ENCODE measurements at regions not wholly inside any gene's neighbourhood (a gene's known extent, or its start where the extent isn't known, plus 50 kb on each side); places are given as distances from the start of the nearest gene placed in this dataset.

GRCh38 chr9:120184266-120184665, 395.7 kb downstream of the CDK5RAP2 start:
- peaks cover 0 to 14% (median 9%) of the 10 kb centered on the region in 3 donors for H3K27me3 Mint-ChIP-seq
- DNase-seq (no peak), ATAC-seq (ENCODE audit: low read depth in 2 of 2) (no peak)
- H3K36me3 Mint-ChIP-seq = peaks cover 0 to 7% of the 10 kb centered on the region in 2 donors
- peaks cover 4 to 12% (median 6%) of the 10 kb centered on the region in 7 donors for H3K9me3 Mint-ChIP-seq
- no peak overlapping the region for H3K4me3 Mint-ChIP-seq
- H3K27ac Mint-ChIP-seq = no peak overlapping the region
- H3K4me1 Mint-ChIP-seq = no peaks in the 10 kb centered on the region

- Mint-ChIP-seq H3K9me3 (peaks cover 5 to 14% (median 8%) of the 10 kb centered on the region in 7 donors), H3K4me3 (no peak overlapping the region), H3K27me3 (peaks cover 0 to 12% (median 9%) of the 10 kb centered on the region in 3 donors), H3K27ac (no peak overlapping the region), H3K36me3 (peaks cover 0 to 7% of the 10 kb centered on the region in 2 donors), H3K4me1 (no peaks in the 10 kb centered on the region)
- ATAC-seq (ENCODE audit: low read depth in 2 of 2) (no peak), DNase-seq (no peak)
Measured at GRCh38 chr9:120183615-120184014, 396.4 kb downstream of the CDK5RAP2 start.

- H3K4me3 Mint-ChIP-seq = no peak overlapping the region
Measured at GRCh38 chr9:120182011-120182410, 398.0 kb downstream of the CDK5RAP2 start.

GRCh38 chr9:120177121-120177520, 402.8 kb downstream of the CDK5RAP2 start:
- H3K4me1 Mint-ChIP-seq = no peaks in the 10 kb centered on the region
- H3K36me3 Mint-ChIP-seq = no peaks in the 10 kb centered on the region
- H3K9me3 Mint-ChIP-seq = peaks cover 3 to 14% (median 5%) of the 10 kb centered on the region in 7 donors
- ATAC-seq (ENCODE audit: low read depth in 2 of 2) (no peak), DNase-seq (no peak)
- no peak overlapping the region for H3K4me3 Mint-ChIP-seq
- no peak overlapping the region for H3K27ac Mint-ChIP-seq
- H3K27me3 Mint-ChIP-seq = peaks cover under 1 to 6% (median 1%) of the 10 kb centered on the region in 3 donors

More at GRCh38 chr9:120182011-120182410, 398.0 kb downstream of the CDK5RAP2 start:
- Mint-ChIP-seq H3K9me3 (peaks cover 3 to 18% (median 8%) of the 10 kb centered on the region in 7 donors), H3K36me3 (peaks cover 0 to 7% of the 10 kb centered on the region in 2 donors), H3K4me1 (no peaks in the 10 kb centered on the region), H3K27me3 (peaks cover 0 to 6% (median 4%) of the 10 kb centered on the region in 3 donors), H3K27ac (no peak overlapping the region)
- ATAC-seq (ENCODE audit: low read depth in 2 of 2) (no peak), DNase-seq (no peak)

GRCh38 chr9:120175031-120175430, 404.9 kb downstream of the CDK5RAP2 start:
- H3K9me3 Mint-ChIP-seq = peaks cover 5 to 19% (median 11%) of the 10 kb centered on the region in 7 donors
- ATAC-seq (ENCODE audit: low read depth in 2 of 2) (no peak), DNase-seq (no peak)
- no peak overlapping the region for H3K27ac Mint-ChIP-seq
- H3K4me1 Mint-ChIP-seq = no peaks in the 10 kb centered on the region
- peaks cover 6 to 15% (median 12%) of the 10 kb centered on the region in 3 donors for H3K27me3 Mint-ChIP-seq
- no peak overlapping the region for H3K4me3 Mint-ChIP-seq
- peaks cover 0 to 10% of the 10 kb centered on the region in 2 donors for H3K36me3 Mint-ChIP-seq

GRCh38 chr9:120161776-120162175, 418.2 kb downstream of the CDK5RAP2 start:
- H3K36me3 Mint-ChIP-seq = no peaks in the 10 kb centered on the region
- H3K4me1 Mint-ChIP-seq = no peaks in the 10 kb centered on the region
- ATAC-seq (ENCODE audit: low read depth in 2 of 2) = no peak
- no peak overlapping the region for H3K4me3 Mint-ChIP-seq
- H3K9me3 Mint-ChIP-seq = peaks cover 3 to 20% (median 5%) of the 10 kb centered on the region in 7 donors
- peaks cover 5 to 11% (median 6%) of the 10 kb centered on the region in 3 donors for H3K27me3 Mint-ChIP-seq
- H3K27ac Mint-ChIP-seq = peak overlapping the region in 1 of 6 donors; percentile 66
- DNase-seq = no peak

GRCh38 chr9:120158221-120158620, 421.7 kb downstream of the CDK5RAP2 start:
- no peaks in the 10 kb centered on the region for H3K36me3 Mint-ChIP-seq
- H3K4me1 Mint-ChIP-seq = no peaks in the 10 kb centered on the region
- ATAC-seq (ENCODE audit: low read depth in 2 of 2) (no peak), DNase-seq (no peak)
- H3K4me3 Mint-ChIP-seq = no peak overlapping the region
- no peak overlapping the region for H3K27ac Mint-ChIP-seq
- peaks cover 4 to 27% (median 7%) of the 10 kb centered on the region in 7 donors for H3K9me3 Mint-ChIP-seq
- peaks cover 5 to 14% (median 11%) of the 10 kb centered on the region in 3 donors for H3K27me3 Mint-ChIP-seq

GRCh38 chr9:120156376-120156775, 423.6 kb downstream of the CDK5RAP2 start:
- H3K9me3 Mint-ChIP-seq = peaks cover 4 to 24% (median 7%) of the 10 kb centered on the region in 7 donors

GRCh38 chr9:120153258-120153657, 426.7 kb downstream of the CDK5RAP2 start:
- peaks cover 0 to 14% (median 4%) of the 10 kb centered on the region in 7 donors for H3K9me3 Mint-ChIP-seq
- H3K27me3 Mint-ChIP-seq = peaks cover 0 to 14% (median 5%) of the 10 kb centered on the region in 3 donors
- no peak for ATAC-seq (ENCODE audit: low read depth in 2 of 2)
- H3K36me3 Mint-ChIP-seq = no peaks in the 10 kb centered on the region
- H3K4me3 Mint-ChIP-seq = no peak overlapping the region
- no peaks in the 10 kb centered on the region for H3K4me1 Mint-ChIP-seq
- no peak overlapping the region for H3K27ac Mint-ChIP-seq
- no peak for DNase-seq

More at GRCh38 chr9:120156376-120156775, 423.6 kb downstream of the CDK5RAP2 start:
- H3K27ac Mint-ChIP-seq = no peak overlapping the region
- ATAC-seq (ENCODE audit: low read depth in 2 of 2) (no peak), DNase-seq (no peak)
- no peaks in the 10 kb centered on the region for H3K36me3 Mint-ChIP-seq
- no peak overlapping the region for H3K4me3 Mint-ChIP-seq
- peaks cover 3 to 14% (median 5%) of the 10 kb centered on the region in 3 donors for H3K27me3 Mint-ChIP-seq
- no peaks in the 10 kb centered on the region for H3K4me1 Mint-ChIP-seq

- ATAC-seq (ENCODE audit: low read depth in 2 of 2) (no peak), DNase-seq (no peak)
- peaks cover 0 to 13% (median 2%) of the 10 kb centered on the region in 3 donors for H3K27me3 Mint-ChIP-seq
- H3K4me3 Mint-ChIP-seq = no peak overlapping the region
- no peak overlapping the region for H3K27ac Mint-ChIP-seq
- H3K9me3 Mint-ChIP-seq = peaks cover 0 to 12% (median 4%) of the 10 kb centered on the region in 7 donors
- H3K36me3 Mint-ChIP-seq = no peaks in the 10 kb centered on the region
- no peaks in the 10 kb centered on the region for H3K4me1 Mint-ChIP-seq
Measured at GRCh38 chr9:120152295-120152694, 427.7 kb downstream of the CDK5RAP2 start.

GRCh38 chr9:120151806-120152205, 428.2 kb downstream of the CDK5RAP2 start:
- no peak for ATAC-seq (ENCODE audit: low read depth in 2 of 2)

GRCh38 chr9:120151149-120151548, 428.8 kb downstream of the CDK5RAP2 start:
- Mint-ChIP-seq H3K27me3 (peaks cover 0 to 16% (median 0%) of the 10 kb centered on the region in 3 donors), H3K36me3 (no peaks in the 10 kb centered on the region), H3K4me1 (no peaks in the 10 kb centered on the region), H3K9me3 (peaks cover 0 to 9% (median 4%) of the 10 kb centered on the region in 7 donors), H3K27ac (no peak overlapping the region), H3K4me3 (no peak overlapping the region)
- DNase-seq = no peak
- no peak for ATAC-seq (ENCODE audit: low read depth in 2 of 2)

More at GRCh38 chr9:120151806-120152205, 428.2 kb downstream of the CDK5RAP2 start:
- Mint-ChIP-seq H3K36me3 (no peaks in the 10 kb centered on the region), H3K27me3 (peaks cover 0 to 10% (median 0%) of the 10 kb centered on the region in 3 donors), H3K9me3 (peaks cover 0 to 9% (median 4%) of the 10 kb centered on the region in 7 donors), H3K4me1 (no peaks in the 10 kb centered on the region), H3K4me3 (no peak overlapping the region), H3K27ac (no peak overlapping the region)
- DNase-seq = no peak

- Mint-ChIP-seq H3K36me3 (peaks cover 0 to 6% of the 10 kb centered on the region in 2 donors), H3K4me3 (no peak overlapping the region), H3K4me1 (no peaks in the 10 kb centered on the region), H3K27me3 (peaks cover 0 to 5% (median 0%) of the 10 kb centered on the region in 3 donors), H3K27ac (no peak overlapping the region), H3K9me3 (peaks cover 5 to 21% (median 9%) of the 10 kb centered on the region in 7 donors)
- no peak for ATAC-seq (ENCODE audit: low read depth in 2 of 2)
- no peak for DNase-seq
Measured at GRCh38 chr9:120138955-120139354, 441.0 kb downstream of the CDK5RAP2 start.

GRCh38 chr9:120137186-120137840, 442.7 kb downstream of the CDK5RAP2 start:
- DNase-seq (no peak), ATAC-seq (ENCODE audit: low read depth in 2 of 2) (no peak)
- peaks cover 5 to 29% (median 11%) of the 10 kb centered on the region in 7 donors for H3K9me3 Mint-ChIP-seq
- H3K4me3 Mint-ChIP-seq = no peak overlapping the region
- H3K4me1 Mint-ChIP-seq = no peaks in the 10 kb centered on the region
- H3K36me3 Mint-ChIP-seq = peaks cover 0 to 6% of the 10 kb centered on the region in 2 donors
- H3K27ac Mint-ChIP-seq = no peak overlapping the region
- peaks cover 0 to 5% (median 0%) of the 10 kb centered on the region in 3 donors for H3K27me3 Mint-ChIP-seq
